ENCODE measurements at regions not wholly inside any gene's neighbourhood (a gene's known extent, or its start where the extent isn't known, plus 50 kb on each side); places are given as distances from the start of the nearest gene placed in this dataset.

DNA sequence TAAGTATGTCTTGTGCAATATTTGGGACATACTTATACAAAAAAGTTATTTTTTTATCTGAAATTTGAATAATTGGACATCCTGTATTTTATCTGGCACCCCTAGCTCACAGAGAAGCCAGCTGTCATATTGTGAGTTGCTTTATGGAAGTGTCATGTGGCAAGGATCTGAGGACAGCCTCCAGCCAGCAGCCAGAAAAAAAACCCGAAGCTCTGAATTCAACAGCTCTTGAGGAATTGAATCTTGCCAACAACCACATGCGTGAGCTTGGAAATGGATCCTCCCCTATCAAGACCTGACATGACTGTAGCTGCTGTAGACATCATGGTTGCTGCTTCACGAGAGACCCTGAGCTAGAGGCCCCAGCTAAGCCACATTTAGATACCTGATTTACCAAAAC lies 187.2 kb upstream of the SHISA6 start:
- Histone ChIP-seq H3K23me2 (ENCODE audit: insufficient read length, low read depth, low read length, poor library complexity, severe bottlenecking) (no peaks in the 10 kb centered on the region), H3K14ac (ENCODE audit: insufficient read depth, low read length) (no peak overlapping the region), H2BK20ac (ENCODE audit: low read depth, low read length, poor library complexity, severe bottlenecking) (no peak overlapping the region), H3T11ph (ENCODE audit: low read length) (no peak overlapping the region), H2BK15ac (ENCODE audit: low read depth, low read length) (no peak overlapping the region), H3K23ac (ENCODE audit: insufficient read length, low read depth, low read length) (no peak overlapping the region), H4K91ac (ENCODE audit: insufficient read length, low read depth, low read length) (no peak overlapping the region), H2AK5ac (ENCODE audit: insufficient read length, low read length) (no peak overlapping the region), H3K4ac (ENCODE audit: low read depth, low read length) (no peak overlapping the region), H2BK5ac (ENCODE audit: insufficient read length, low read length) (no peak overlapping the region), H3K79me2 (ENCODE audit: insufficient read depth, low read length) (no peaks in the 10 kb centered on the region), H4K5ac (ENCODE audit: insufficient read length, low read depth, low read length) (no peak overlapping the region), H3K56ac (ENCODE audit: insufficient read length, low read depth, low read length) (no peak overlapping the region), H3K79me1 (ENCODE audit: insufficient read depth, low read depth, low read length, poor library complexity, severe bottlenecking) (no peaks in the 10 kb centered on the region), H4K20me1 (ENCODE audit: control insufficient read depth, insufficient read depth, insufficient read length) (no peaks in the 10 kb centered on the region), H3K4me2 (ENCODE audit: insufficient read depth, insufficient read length, low read length) (no peak overlapping the region), H3K27ac (ENCODE audit: insufficient read length, low read depth, low read length) (no peak overlapping the region), H3K27me3 (ENCODE audit: insufficient read depth, low read length) (no peaks in the 10 kb centered on the region), H2BK12ac (ENCODE audit: insufficient read length, low read depth, low read length) (no peak overlapping the region), H3K18ac (ENCODE audit: insufficient read length, low read depth, low read length) (no peak overlapping the region), H2AFZ (ENCODE audit: low read length) (no peak overlapping the region), H2BK120ac (ENCODE audit: low read depth, low read length, poor library complexity, severe bottlenecking) (no peak overlapping the region), H4K8ac (replicated peaks; ENCODE audit: insufficient read length, low read depth, low read length) (no peak overlapping the region), H3K4me1 (ENCODE audit: insufficient read depth, low read length) (no peaks in the 10 kb centered on the region), H3K9me3 (ENCODE audit: control insufficient read depth, low read depth, low read length) (no peaks in the 10 kb centered on the region), H3K9ac (ENCODE audit: extremely low read depth, insufficient read length, low read length) (no peak overlapping the region)
- TF ChIP-seq, protein P1, sequence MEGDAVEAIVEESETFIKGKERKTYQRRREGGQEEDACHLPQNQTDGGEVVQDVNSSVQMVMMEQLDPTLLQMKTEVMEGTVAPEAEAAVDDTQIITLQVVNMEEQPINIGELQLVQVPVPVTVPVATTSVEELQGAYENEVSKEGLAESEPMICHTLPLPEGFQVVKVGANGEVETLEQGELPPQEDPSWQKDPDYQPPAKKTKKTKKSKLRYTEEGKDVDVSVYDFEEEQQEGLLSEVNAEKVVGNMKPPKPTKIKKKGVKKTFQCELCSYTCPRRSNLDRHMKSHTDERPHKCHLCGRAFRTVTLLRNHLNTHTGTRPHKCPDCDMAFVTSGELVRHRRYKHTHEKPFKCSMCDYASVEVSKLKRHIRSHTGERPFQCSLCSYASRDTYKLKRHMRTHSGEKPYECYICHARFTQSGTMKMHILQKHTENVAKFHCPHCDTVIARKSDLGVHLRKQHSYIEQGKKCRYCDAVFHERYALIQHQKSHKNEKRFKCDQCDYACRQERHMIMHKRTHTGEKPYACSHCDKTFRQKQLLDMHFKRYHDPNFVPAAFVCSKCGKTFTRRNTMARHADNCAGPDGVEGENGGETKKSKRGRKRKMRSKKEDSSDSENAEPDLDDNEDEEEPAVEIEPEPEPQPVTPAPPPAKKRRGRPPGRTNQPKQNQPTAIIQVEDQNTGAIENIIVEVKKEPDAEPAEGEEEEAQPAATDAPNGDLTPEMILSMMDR (conservative IDR thresholded peaks at IDR 0.05): no peak
- no peak for DNase-seq
- H3K27ac Mint-ChIP-seq: no peak overlapping the region
- H3K4me3 Mint-ChIP-seq: no peak overlapping the region
- peaks cover 0 to 2% of the 10 kb centered on the region in 2 experiments; a peak in 2 of 5 replicates for H3K9me3 Mint-ChIP-seq
- H3K27me3 Mint-ChIP-seq (ENCODE audit: low read depth): no peaks in the 10 kb centered on the region
- no peaks in the 10 kb centered on the region for H3K36me3 Mint-ChIP-seq (ENCODE audit: insufficient read depth in 1 of 3, low read depth in 3 of 3)
- H3K4me1 Mint-ChIP-seq: peaks cover 0 to 6% of the 10 kb centered on the region in 2 experiments; a peak in 2 of 4 replicates
- no CpG with 5 or more reads among the region's 3 CpGs for WGBS (ENCODE audit: extremely low coverage, insufficient read length, low lambda C conversion rate)
